Osteocyte (in vitro differentiated cells): ENCODE measurements at regions not wholly inside any gene's neighbourhood (a gene's known extent, or its start where the extent isn't known, plus 50 kb on each side); places are given as distances from the start of the nearest gene placed in this dataset.
A peak's percentile ranks its signal among the peaks of the same experiment; 100 is the strongest.

Experiments used
- DNase-seq: peaks from one replicate; pipeline ENCODE4 v3.0.0; 2021; ENCODE audit warnings: mixed read lengths; ENCODE audit not compliant: unreplicated experiment; ENCODE audit errors: extremely low spot score
- H3K27ac Mint-ChIP-seq: one replicate; pipeline ENCODE4 v1.8.0; 2021; ENCODE audit warnings: mild to moderate bottlenecking, mixed read lengths; ENCODE audit not compliant: unreplicated experiment
- H3K27me3 Mint-ChIP-seq: one replicate; pipeline ENCODE4 v1.8.0; 2021; ENCODE audit warnings: mixed read lengths; ENCODE audit not compliant: unreplicated experiment
- H3K36me3 Mint-ChIP-seq: one replicate; pipeline ENCODE4 v1.8.0; 2021; ENCODE audit warnings: mixed read lengths; ENCODE audit not compliant: unreplicated experiment
- H3K4me1 Mint-ChIP-seq: one replicate; pipeline ENCODE4 v1.8.0; 2021; ENCODE audit warnings: mixed read lengths; ENCODE audit not compliant: unreplicated experiment
- H3K4me3 Mint-ChIP-seq: one replicate; pipeline ENCODE4 v1.8.0; 2021; ENCODE audit warnings: mild to moderate bottlenecking, moderate library complexity, mixed read lengths; ENCODE audit not compliant: unreplicated experiment
- H3K9me3 Mint-ChIP-seq: one replicate; pipeline ENCODE4 v1.8.0; 2021; ENCODE audit warnings: mixed read lengths; ENCODE audit not compliant: unreplicated experiment
- TF ChIP-seq, protein P1 (sequence below): fragments of 200-600 bp; sonication (generic); IDR thresholded peaks from 2 replicates; pipeline ENCODE4 v1.5.0; 2021; ENCODE audit warnings: antibody characterized with exemption, mild to moderate bottlenecking, moderate library complexity

DNA sequence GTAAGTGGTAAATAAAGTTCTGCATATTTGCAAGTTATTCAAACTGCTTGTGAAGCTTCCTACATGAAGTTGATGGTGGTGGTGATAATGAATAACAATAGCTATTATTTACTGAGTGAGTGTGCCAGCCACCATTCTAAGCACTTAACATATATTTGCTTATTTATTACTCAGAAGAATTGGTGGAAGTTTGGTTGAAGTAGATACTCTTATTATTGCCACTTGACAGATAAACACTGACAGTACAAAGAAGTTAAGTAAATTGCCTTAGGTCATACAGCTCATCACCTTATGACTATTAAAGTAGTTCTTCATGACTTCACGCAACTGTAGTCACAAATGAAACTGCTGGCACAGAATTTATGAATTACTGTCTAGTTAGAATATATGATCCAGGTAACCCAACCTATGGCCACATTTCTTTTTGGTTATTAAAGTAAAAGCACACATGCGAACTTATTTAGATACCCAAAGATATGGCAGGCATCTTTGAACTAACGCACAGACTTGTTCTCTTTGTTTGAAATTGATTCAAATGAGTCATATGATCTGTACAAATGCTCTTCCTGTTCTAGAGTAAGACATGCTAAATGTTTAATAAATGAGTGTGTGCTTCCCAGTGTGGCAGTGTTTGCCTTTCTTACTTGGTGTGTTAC lies 99.8 kb upstream of the NR2F2 start:
- H3K27me3 Mint-ChIP-seq = no peaks in the 10 kb centered on the region
- no peak overlapping the region for H3K27ac Mint-ChIP-seq

DNA sequence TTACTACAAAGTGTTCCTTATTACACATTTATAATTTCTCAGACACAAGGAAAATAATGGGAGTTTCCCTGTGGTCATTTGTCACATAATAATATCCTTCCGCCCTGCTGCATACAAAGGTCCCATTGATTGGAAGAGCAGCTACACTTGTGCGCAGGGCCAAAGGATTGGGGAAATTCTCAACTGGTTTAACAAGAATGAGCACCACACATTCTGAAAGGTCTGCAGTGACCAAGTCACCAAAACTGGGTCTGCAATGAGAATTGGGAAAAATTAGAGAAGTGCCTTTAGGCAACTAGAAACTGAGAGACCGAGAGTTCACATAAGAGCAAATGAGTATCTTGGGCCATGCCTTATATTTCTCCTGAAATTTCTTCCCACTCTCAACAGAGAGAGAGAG lies 98.2 kb upstream of the NR2F2 start:
- Mint-ChIP-seq H3K4me1 (peaks cover 20% of the 10 kb centered on the region), H3K27me3 (no peaks in the 10 kb centered on the region), H3K9me3 (no peaks in the 10 kb centered on the region), H3K36me3 (peaks cover 7% of the 10 kb centered on the region), H3K4me3 (no peak overlapping the region), H3K27ac (no peak overlapping the region)
- TF ChIP-seq, protein P1, sequence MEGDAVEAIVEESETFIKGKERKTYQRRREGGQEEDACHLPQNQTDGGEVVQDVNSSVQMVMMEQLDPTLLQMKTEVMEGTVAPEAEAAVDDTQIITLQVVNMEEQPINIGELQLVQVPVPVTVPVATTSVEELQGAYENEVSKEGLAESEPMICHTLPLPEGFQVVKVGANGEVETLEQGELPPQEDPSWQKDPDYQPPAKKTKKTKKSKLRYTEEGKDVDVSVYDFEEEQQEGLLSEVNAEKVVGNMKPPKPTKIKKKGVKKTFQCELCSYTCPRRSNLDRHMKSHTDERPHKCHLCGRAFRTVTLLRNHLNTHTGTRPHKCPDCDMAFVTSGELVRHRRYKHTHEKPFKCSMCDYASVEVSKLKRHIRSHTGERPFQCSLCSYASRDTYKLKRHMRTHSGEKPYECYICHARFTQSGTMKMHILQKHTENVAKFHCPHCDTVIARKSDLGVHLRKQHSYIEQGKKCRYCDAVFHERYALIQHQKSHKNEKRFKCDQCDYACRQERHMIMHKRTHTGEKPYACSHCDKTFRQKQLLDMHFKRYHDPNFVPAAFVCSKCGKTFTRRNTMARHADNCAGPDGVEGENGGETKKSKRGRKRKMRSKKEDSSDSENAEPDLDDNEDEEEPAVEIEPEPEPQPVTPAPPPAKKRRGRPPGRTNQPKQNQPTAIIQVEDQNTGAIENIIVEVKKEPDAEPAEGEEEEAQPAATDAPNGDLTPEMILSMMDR = no peak
- DNase-seq = no peak

More for the DNA sequence above, 99.8 kb upstream of the NR2F2 start:
- DNase-seq = no peak
- H3K4me1 Mint-ChIP-seq = peaks cover 12% of the 10 kb centered on the region
- TF ChIP-seq, protein P1 = no peak
- H3K9me3 Mint-ChIP-seq = no peaks in the 10 kb centered on the region
- H3K36me3 Mint-ChIP-seq = peaks cover 9% of the 10 kb centered on the region
- H3K4me3 Mint-ChIP-seq = no peak overlapping the region

DNA sequence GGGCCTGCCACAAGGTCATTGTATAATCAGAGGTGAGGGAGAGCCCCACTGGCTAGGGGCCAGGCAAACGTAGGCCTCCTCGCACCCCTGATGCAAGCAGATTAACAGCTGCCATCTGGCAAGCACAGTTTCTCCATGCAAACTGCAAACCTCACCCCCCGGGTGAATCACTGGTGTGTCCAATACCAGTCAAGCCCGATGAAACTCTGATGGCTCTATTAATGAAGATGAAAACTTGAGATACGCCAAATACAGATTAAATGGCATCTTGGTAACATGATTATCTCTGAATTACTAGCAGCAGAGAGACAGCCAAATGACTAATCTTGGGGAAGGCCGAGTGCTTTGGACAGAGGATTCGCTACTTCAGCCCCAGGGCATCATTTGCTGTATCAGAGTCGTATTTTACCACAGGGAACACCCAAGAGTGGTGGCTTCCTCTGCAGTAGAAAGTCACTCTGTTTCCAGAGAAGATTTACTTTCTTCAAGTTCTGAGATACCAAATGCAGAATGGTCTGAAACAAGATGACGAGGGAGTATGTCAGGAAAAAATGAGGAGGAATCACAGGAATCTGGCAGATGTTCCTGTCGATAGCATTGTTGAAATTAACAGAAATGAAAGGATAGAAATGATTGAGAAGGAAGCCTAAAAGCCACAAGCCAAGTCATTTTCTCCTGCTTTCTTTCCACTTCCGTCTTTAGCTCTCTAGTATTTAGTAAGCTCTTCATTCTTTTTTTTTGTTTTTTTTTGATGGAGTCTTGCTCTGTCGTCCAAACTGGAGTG lies 96.2 kb upstream of the NR2F2 start:
- H3K36me3 Mint-ChIP-seq = peaks cover 7% of the 10 kb centered on the region
- TF ChIP-seq, protein P1 = no peak
- peaks cover 24% of the 10 kb centered on the region for H3K4me1 Mint-ChIP-seq
- no peak for DNase-seq
- no peak overlapping the region for H3K27ac Mint-ChIP-seq
- no peaks in the 10 kb centered on the region for H3K27me3 Mint-ChIP-seq
- no peak overlapping the region for H3K4me3 Mint-ChIP-seq
- no peaks in the 10 kb centered on the region for H3K9me3 Mint-ChIP-seq

DNA sequence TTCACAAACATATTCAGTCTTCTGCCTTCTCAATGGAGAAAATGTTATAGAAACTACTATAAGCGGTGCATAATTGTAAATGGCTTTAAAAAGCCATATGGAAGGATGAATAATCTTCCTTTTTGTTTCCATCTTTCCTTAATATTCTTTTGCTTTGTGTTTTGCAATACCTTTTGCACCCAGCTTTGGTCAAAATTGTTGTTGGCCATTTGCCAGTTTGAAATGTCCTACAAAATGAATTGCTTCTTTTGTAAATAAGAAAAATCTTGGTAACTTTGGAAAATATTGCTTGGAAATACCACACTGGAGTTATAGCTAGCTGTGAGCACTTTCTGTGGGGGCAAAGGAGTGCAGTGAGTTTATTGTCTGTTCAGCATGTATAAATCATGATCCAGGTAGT lies 93.5 kb upstream of the NR2F2 start:
- Mint-ChIP-seq H3K27me3 (no peaks in the 10 kb centered on the region), H3K4me1 (peaks cover 20% of the 10 kb centered on the region), H3K36me3 (peaks cover 7% of the 10 kb centered on the region), H3K27ac (peak overlapping the region; percentile 21), H3K9me3 (peaks cover 5% of the 10 kb centered on the region), H3K4me3 (no peak overlapping the region)
- DNase-seq = no peak
- TF ChIP-seq, protein P1 = no peak

DNA sequence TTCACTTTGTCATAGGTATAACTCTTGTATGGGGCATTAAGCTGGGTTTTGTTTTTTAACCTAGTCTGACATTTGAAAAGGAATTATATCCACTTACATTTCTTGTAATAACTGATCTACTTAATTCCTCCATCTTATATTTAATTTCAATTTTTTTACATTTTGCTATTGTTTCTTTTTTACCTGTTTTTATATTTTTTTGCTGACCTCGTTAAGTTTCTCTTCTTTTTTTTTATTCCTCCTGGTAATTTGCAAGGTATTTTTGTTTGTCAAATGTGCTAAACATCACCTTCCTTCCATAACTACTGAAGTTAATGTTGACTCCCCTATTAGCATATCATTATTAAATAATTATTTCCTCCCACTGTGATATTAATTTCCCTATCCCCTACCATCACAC lies 87.7 kb upstream of the NR2F2 start:
- Mint-ChIP-seq H3K36me3 (peaks cover 17% of the 10 kb centered on the region), H3K4me3 (no peak overlapping the region), H3K4me1 (peaks cover under 1% of the 10 kb centered on the region), H3K27ac (no peak overlapping the region), H3K27me3 (no peaks in the 10 kb centered on the region), H3K9me3 (peaks cover 18% of the 10 kb centered on the region)
- no peak for DNase-seq
- TF ChIP-seq, protein P1 = no peak
